ENCODE measurements at regions not wholly inside any gene's neighbourhood (a gene's known extent, or its start where the extent isn't known, plus 50 kb on each side); places are given as distances from the start of the nearest gene placed in this dataset.

DNA sequence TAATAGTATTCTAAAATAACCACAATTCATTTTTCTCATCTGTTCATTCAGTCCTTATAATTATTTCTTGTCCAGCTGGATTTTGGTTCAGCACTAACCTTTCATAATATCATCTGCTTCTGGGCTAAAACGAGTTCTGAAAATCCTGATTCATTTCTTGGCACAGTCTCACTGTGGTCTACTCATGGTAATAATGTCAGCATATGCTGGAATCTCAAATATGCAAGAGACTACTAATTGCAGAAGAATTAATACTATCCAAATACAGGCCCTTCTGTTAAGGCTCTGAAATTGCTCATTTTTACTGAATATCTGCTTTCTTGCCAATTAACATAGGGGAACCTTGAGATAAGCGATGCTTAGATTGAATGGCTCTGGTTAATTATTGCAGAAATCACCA is 597.1 kb downstream of the RPL10L start:
- TF ChIP-seq, protein P1, sequence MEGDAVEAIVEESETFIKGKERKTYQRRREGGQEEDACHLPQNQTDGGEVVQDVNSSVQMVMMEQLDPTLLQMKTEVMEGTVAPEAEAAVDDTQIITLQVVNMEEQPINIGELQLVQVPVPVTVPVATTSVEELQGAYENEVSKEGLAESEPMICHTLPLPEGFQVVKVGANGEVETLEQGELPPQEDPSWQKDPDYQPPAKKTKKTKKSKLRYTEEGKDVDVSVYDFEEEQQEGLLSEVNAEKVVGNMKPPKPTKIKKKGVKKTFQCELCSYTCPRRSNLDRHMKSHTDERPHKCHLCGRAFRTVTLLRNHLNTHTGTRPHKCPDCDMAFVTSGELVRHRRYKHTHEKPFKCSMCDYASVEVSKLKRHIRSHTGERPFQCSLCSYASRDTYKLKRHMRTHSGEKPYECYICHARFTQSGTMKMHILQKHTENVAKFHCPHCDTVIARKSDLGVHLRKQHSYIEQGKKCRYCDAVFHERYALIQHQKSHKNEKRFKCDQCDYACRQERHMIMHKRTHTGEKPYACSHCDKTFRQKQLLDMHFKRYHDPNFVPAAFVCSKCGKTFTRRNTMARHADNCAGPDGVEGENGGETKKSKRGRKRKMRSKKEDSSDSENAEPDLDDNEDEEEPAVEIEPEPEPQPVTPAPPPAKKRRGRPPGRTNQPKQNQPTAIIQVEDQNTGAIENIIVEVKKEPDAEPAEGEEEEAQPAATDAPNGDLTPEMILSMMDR (IDR thresholded peaks at IDR 0.05) = no peak
- no peak for TF ChIP-seq POLR2A (IDR thresholded peaks at IDR 0.05)
- TF ChIP-seq POLR2AphosphoS5 (IDR thresholded peaks at IDR 0.05; ENCODE audit: insufficient read depth in 1 of 2, low read depth in 1 of 2) = no peak
